ENCODE measurements at regions not wholly inside any gene's neighbourhood (a gene's known extent, or its start where the extent isn't known, plus 50 kb on each side); places are given as distances from the start of the nearest gene placed in this dataset.

DNA sequence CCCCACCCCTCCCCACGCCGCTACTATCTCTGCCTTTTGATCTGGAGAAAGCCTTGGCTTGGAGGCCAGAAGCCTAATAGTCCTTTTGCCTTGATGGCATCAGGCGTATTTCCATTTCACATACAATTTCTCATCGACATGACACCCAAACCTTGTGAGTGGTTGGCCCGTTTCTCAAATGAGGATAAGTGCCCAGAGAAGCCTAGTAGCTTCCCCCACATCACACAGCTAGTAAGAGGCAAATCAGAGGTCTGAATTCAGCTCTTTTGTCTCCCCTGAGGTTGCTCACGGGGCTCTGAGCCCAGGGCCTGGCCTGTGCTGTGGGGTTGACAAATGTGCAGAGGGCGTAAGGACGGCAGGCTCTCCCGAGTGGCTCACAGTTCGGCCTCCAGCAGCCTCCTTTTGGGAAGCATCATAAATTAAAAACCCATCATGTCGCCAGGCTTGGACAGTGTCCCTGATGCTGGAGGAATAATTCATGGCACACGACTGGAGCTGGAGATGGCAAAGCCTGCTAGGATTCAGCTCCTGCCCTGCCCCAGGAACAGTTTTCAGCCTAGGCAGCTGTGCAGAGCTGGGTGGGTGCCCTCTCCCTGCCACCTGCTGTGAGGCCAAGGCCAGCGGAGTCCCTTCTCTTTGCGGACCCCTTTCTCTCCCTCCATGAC, 263.8 kb downstream of the NSG2 start:
- no peak for DNase-seq
- Histone ChIP-seq H3K27me3 (peaks cover 0 to 73% (median 0%) of the 10 kb centered on the region in 4 donors), H3K4me1 (peaks cover 3 to 11% (median 3%) of the 10 kb centered on the region in 3 donors), H3K9me3 (no peaks in the 10 kb centered on the region), H3K4me3 (no peak overlapping the region), H3K36me3 (no peaks in the 10 kb centered on the region), H3K27ac (no peak overlapping the region)
- 76 to 82% methylated on average over 6 to 11 of the region's 14 CpGs for WGBS, 2 donors
- TF ChIP-seq, protein P1, sequence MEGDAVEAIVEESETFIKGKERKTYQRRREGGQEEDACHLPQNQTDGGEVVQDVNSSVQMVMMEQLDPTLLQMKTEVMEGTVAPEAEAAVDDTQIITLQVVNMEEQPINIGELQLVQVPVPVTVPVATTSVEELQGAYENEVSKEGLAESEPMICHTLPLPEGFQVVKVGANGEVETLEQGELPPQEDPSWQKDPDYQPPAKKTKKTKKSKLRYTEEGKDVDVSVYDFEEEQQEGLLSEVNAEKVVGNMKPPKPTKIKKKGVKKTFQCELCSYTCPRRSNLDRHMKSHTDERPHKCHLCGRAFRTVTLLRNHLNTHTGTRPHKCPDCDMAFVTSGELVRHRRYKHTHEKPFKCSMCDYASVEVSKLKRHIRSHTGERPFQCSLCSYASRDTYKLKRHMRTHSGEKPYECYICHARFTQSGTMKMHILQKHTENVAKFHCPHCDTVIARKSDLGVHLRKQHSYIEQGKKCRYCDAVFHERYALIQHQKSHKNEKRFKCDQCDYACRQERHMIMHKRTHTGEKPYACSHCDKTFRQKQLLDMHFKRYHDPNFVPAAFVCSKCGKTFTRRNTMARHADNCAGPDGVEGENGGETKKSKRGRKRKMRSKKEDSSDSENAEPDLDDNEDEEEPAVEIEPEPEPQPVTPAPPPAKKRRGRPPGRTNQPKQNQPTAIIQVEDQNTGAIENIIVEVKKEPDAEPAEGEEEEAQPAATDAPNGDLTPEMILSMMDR (IDR thresholded peaks at IDR 0.05), result no peak
- TF ChIP-seq POLR2A (IDR thresholded peaks at IDR 0.05), result no peak
- intact Hi-C loops (cut with DNase I), result no loop called here

DNA sequence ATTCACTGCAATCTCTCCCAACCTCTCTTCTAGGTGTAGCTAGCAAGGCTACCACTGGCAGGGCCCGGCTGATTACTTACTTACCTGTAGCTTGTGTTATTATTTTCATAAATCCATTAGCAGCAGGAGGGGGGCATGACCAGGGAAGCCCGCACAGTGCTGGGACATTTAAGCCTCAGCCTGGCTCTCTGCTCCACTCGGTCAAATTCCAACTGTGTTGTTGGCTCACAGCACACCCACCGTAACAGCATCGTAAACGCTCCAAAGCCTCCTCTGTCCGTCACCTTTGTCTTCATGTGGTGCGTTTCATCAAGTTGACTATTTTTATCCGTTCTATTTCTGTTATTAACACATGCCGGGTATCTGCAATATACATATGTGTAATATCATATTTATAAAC, 264.7 kb downstream of the NSG2 start:
- no peak for DNase-seq
- WGBS, 2 donors, result 71 to 80% methylated on average over 9 to 10 of the region's 10 CpGs
- Histone ChIP-seq H3K36me3 (no peaks in the 10 kb centered on the region), H3K27me3 (peaks cover 0 to 75% (median 0%) of the 10 kb centered on the region in 4 donors), H3K27ac (no peak overlapping the region), H3K9me3 (no peaks in the 10 kb centered on the region), H3K4me1 (peaks cover 3 to 11% (median 3%) of the 10 kb centered on the region in 3 donors), H3K4me3 (no peak overlapping the region)
- intact Hi-C loops (cut with DNase I), result loop anchor here (5.0 kb wide), 2 partner anchors 263 to 693 kb away; partner anchors contain the start of genes BOD1 and NSG2
- TF ChIP-seq, protein P1 (IDR thresholded peaks at IDR 0.05), result no peak
- TF ChIP-seq POLR2A (IDR thresholded peaks at IDR 0.05), result no peak

DNA sequence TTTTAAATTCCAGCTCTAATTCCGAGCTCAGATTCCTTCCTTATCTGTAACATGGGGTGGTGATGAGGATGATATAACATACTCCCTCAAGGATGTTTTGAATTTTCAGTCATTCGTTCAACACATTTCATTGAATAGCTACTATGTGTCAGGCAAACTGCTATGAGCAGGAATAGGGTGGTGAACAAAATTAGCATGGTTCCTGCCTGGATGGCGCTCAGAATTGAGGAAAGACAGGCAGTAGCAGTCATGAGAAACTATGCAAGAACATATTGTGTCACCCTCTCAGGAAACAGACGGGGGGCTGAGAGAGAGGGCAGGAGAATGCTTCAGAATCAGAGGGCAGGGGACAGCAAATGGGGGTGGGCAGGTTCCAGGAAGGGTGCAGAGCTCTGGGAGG, 265.2 kb downstream of the NSG2 start:
- no peak for DNase-seq
- Histone ChIP-seq H3K9me3 (no peaks in the 10 kb centered on the region), H3K27ac (no peak overlapping the region), H3K27me3 (peaks cover 0 to 75% (median 0%) of the 10 kb centered on the region in 4 donors), H3K4me3 (no peak overlapping the region), H3K4me1 (peaks cover 3 to 11% (median 3%) of the 10 kb centered on the region in 3 donors), H3K36me3 (no peaks in the 10 kb centered on the region)
- WGBS, 2 donors, result 70 to 82% methylated on average over 4 of the region's 4 CpGs
- intact Hi-C loops (cut with DNase I), result loop anchor here (5.0 kb wide), 2 partner anchors 263 to 693 kb away; partner anchors contain the start of genes BOD1 and NSG2
- no peak for TF ChIP-seq POLR2A (IDR thresholded peaks at IDR 0.05)
- TF ChIP-seq, protein P1 (IDR thresholded peaks at IDR 0.05), result no peak

DNA sequence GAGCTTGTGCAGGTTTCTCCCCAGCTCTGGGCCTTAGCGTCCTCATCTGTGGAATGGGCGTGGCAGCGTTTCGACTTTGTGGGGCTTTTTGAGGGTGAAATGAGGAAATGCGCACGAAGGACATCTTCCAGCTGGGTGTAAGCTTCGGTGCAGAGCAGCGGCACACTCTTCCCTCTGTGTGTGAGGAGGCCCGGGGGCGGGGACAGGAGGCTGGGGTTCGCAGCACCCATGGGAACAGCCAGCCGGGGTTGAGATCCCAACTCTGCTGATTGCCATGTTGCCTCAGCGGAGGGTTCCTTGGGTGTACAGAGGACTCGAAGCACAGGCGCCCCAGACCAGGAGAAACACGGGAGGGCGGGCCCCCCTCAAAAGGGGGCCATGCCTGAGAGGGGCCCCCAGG, 265.6 kb downstream of the NSG2 start:
- Histone ChIP-seq H3K9me3 (no peaks in the 10 kb centered on the region), H3K36me3 (no peaks in the 10 kb centered on the region), H3K4me3 (no peak overlapping the region), H3K27ac (no peak overlapping the region), H3K27me3 (peaks cover 0 to 75% (median 0%) of the 10 kb centered on the region in 4 donors), H3K4me1 (peaks cover 3 to 11% (median 3%) of the 10 kb centered on the region in 3 donors)
- WGBS, 2 donors, result 73 to 76% methylated on average over 4 to 10 of the region's 17 CpGs
- no peak for DNase-seq
- TF ChIP-seq, protein P1 (IDR thresholded peaks at IDR 0.05), result no peak
- no peak for TF ChIP-seq POLR2A (IDR thresholded peaks at IDR 0.05)
- intact Hi-C loops (cut with DNase I), result loop anchor here (5.0 kb wide), 2 partner anchors 264 to 694 kb away; partner anchors contain the start of genes BOD1 and NSG2

DNA sequence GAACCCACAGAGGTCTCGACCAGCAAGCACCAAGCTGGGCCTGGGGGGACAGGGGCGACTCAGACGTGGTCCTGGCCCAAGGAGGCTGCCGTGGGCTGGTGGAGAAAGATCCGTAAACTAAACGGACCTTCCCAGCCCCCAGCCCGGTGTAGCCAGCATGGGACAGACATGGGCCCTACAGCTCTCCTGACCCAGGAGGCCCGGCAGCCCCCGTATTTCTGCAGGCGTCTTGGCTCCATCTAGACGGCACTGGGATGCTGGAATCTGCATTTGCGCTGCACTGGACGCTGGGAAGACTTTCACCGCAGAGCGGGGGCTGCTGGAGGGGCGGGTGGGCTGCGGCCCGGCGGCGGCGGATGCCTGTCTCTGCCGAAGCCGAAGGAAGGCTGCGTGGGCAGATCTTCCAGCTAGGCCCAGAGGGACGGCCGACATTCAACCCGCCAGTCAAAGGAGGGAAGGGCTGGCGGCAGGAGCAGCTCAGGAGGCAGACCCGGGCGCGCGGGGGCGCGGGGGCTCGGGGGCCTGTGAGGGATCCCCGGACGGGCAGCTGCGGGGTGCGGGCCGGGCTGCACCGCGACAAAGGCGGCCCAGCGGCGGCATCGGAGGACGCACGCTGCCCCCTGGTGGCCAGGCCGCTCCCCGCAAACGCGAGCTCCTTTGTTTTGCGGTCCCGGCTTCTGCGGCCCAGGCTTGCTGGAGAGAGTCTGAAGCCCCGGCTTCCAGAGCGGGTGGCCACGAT, 266.2 kb downstream of the NSG2 start:
- H3K27me3 ChIP-seq, result peaks cover 0 to 77% (median 0%) of the 10 kb centered on the region in 4 donors

More for the DNA sequence above, 266.2 kb downstream of the NSG2 start:
- no peaks in the 10 kb centered on the region for H3K36me3 ChIP-seq
- no peaks in the 10 kb centered on the region for H3K9me3 ChIP-seq
- peak overlapping the region; percentile 3 to 65 (median 34) for H3K4me3 ChIP-seq
- WGBS, 2 donors, result 9 to 40% methylated on average over 4 to 8 of the region's 58 CpGs
- H3K27ac ChIP-seq, result no peak overlapping the region
- DNase-seq, result no peak
- intact Hi-C loops (cut with DNase I), result loop anchor here (5.0 kb wide), 2 partner anchors 264 to 694 kb away; partner anchors contain the start of genes BOD1 and NSG2
- TF ChIP-seq POLR2A (IDR thresholded peaks at IDR 0.05), result no peak
- TF ChIP-seq, protein P1 (IDR thresholded peaks at IDR 0.05), result peak; percentile 58 to 88 (median 84)
- peaks cover 3 to 11% (median 3%) of the 10 kb centered on the region in 3 donors for H3K4me1 ChIP-seq
